KG1 (cell line): ENCODE measurements at regions not wholly inside any gene's neighbourhood (a gene's known extent, or its start where the extent isn't known, plus 50 kb on each side); places are given as distances from the start of the nearest gene placed in this dataset.
"Not testable (repeated sequence)": the region's sequence is repeated elsewhere in the genome, so short reads cannot be mapped to it uniquely, and the experiment has no call there.

Experiments
- DNase-seq: peaks from one replicate; lab custom pipeline; 2025; lab: John Stamatoyannopoulos, UW

GRCh38 chr20:40856653-40857052, 167.6 kb upstream of the MAFB start:
- no peak for DNase-seq

- no peak for DNase-seq
Measured at GRCh38 chr20:40860487-40860902, 168.1 kb upstream of the TOP1 start.

GRCh38 chr20:40861427-40862008, 167.1 kb upstream of the TOP1 start:
- DNase-seq, result no peak

- DNase-seq, result no peak
Measured at GRCh38 chr20:40863355-40863919, 165.2 kb upstream of the TOP1 start.

GRCh38 chr20:40864470-40864869, 164.2 kb upstream of the TOP1 start:
- no peak for DNase-seq

- DNase-seq, result no peak
Measured at GRCh38 chr20:40865095-40865494, 163.5 kb upstream of the TOP1 start.

GRCh38 chr20:40866056-40866455, 162.6 kb upstream of the TOP1 start:
- DNase-seq, result no peak

GRCh38 chr20:40868551-40869217, 159.9 kb upstream of the TOP1 start:
- DNase-seq, result no peak

- no peak for DNase-seq
Measured at GRCh38 chr20:40869218-40870147, 159.1 kb upstream of the TOP1 start.

GRCh38 chr20:40875116-40876085, 153.2 kb upstream of the TOP1 start:
- DNase-seq, result no peak

- not testable (repeated sequence) for DNase-seq
Measured at GRCh38 chr20:40878099-40878498, 150.5 kb upstream of the TOP1 start.

GRCh38 chr20:40880063-40880728, 148.4 kb upstream of the TOP1 start:
- no peak for DNase-seq

GRCh38 chr20:40880729-40881109, 147.9 kb upstream of the TOP1 start:
- DNase-seq, result no peak

GRCh38 chr20:40882152-40882551, 146.5 kb upstream of the TOP1 start:
- DNase-seq, result no peak

GRCh38 chr20:40883097-40883496, 145.5 kb upstream of the TOP1 start:
- DNase-seq, result no peak

GRCh38 chr20:40887105-40887504, 141.5 kb upstream of the TOP1 start:
- DNase-seq, result no peak

GRCh38 chr20:40889266-40889665, 139.4 kb upstream of the TOP1 start:
- DNase-seq, result not testable (repeated sequence)

- no peak for DNase-seq
Measured at GRCh38 chr20:40890181-40890580, 138.4 kb upstream of the TOP1 start.

- DNase-seq, result no peak
Measured at GRCh38 chr20:40890635-40891034, 138.0 kb upstream of the TOP1 start.

- no peak for DNase-seq
Measured at GRCh38 chr20:40891351-40891750, 137.3 kb upstream of the TOP1 start.

- no peak for DNase-seq
Measured at GRCh38 chr20:40892642-40893041, 136.0 kb upstream of the TOP1 start.
